H9 (cell line): ENCODE measurements at regions not wholly inside any gene's neighbourhood (a gene's known extent, or its start where the extent isn't known, plus 50 kb on each side); places are given as distances from the start of the nearest gene placed in this dataset.

Experiments
- DNase-seq: peaks from one replicate; pipeline ENCODE4 v3.0.0-alpha.2; 2017
- H2AFZ ChIP-seq: one replicate; pipeline ENCODE4 v1.6.1; 2013; ENCODE audit warnings: mild to moderate bottlenecking, low read length, control low read depth, moderate library complexity
- H2AK5ac ChIP-seq: 2 replicates; pipeline ENCODE4 v1.6.1; 2013; ENCODE audit warnings: low read length, control low read depth, mixed read lengths; ENCODE audit not compliant: insufficient read length
- H2BK120ac ChIP-seq: one replicate; pipeline ENCODE4 v1.6.1; 2013; ENCODE audit warnings: low read depth, mild to moderate bottlenecking, low read length, control low read depth, inconsistent platforms; ENCODE audit not compliant: poor library complexity, severe bottlenecking
- H2BK12ac ChIP-seq: 2 replicates; pipeline ENCODE4 v1.6.1; 2013; ENCODE audit warnings: low read length, control low read depth, mixed read lengths, low read depth; ENCODE audit not compliant: insufficient read length
- H2BK15ac ChIP-seq: 2 replicates; pipeline ENCODE4 v1.6.1; 2013; ENCODE audit warnings: low read depth, low read length, control low read depth
- H2BK20ac ChIP-seq: one replicate; pipeline ENCODE4 v1.6.1; 2013; ENCODE audit warnings: low read depth, mild to moderate bottlenecking, low read length, control low read depth, inconsistent platforms; ENCODE audit not compliant: poor library complexity, severe bottlenecking
- H2BK5ac ChIP-seq: 2 replicates; pipeline ENCODE4 v1.6.1; 2013; ENCODE audit warnings: low read length, control low read depth, mixed read lengths; ENCODE audit not compliant: insufficient read length
- H3K14ac ChIP-seq: 2 replicates; pipeline ENCODE4 v1.6.1; 2013; ENCODE audit warnings: low read length, control low read depth; ENCODE audit not compliant: insufficient read depth
- H3K18ac ChIP-seq: 2 replicates; pipeline ENCODE4 v1.6.1; 2013; ENCODE audit warnings: low read depth, mild to moderate bottlenecking, mixed read lengths, low read length, control low read depth; ENCODE audit not compliant: insufficient read length
- H3K23ac ChIP-seq: 2 replicates; pipeline ENCODE4 v1.6.1; 2013; ENCODE audit warnings: low read length, control low read depth, mixed read lengths, low read depth; ENCODE audit not compliant: insufficient read length
- H3K23me2 ChIP-seq: 2 replicates; pipeline ENCODE4 v1.6.1; 2013; ENCODE audit warnings: low read depth, mild to moderate bottlenecking, mixed read lengths, low read length, control low read depth; ENCODE audit not compliant: insufficient read length, poor library complexity, severe bottlenecking
- H3K27ac ChIP-seq: 2 replicates; pipeline ENCODE4 v1.5.1; 2013; ENCODE audit warnings: low read length, control low read depth, mixed read lengths, low read depth; ENCODE audit not compliant: insufficient read length
- H3K27me3 ChIP-seq: 2 replicates; pipeline ENCODE4 v1.6.1; 2013; ENCODE audit warnings: low read length, control low read depth, inconsistent platforms; ENCODE audit not compliant: insufficient read depth
- H3K4ac ChIP-seq: 2 replicates; pipeline ENCODE4 v1.6.1; 2013; ENCODE audit warnings: low read depth, mild to moderate bottlenecking, control low read depth, inconsistent platforms, low read length, moderate library complexity
- H3K4me1 ChIP-seq: 2 replicates; pipeline ENCODE4 v1.6.1; 2013; ENCODE audit warnings: low read length, control low read depth, inconsistent platforms; ENCODE audit not compliant: insufficient read depth
- H3K4me2 ChIP-seq: 2 replicates; pipeline ENCODE4 v1.6.1; 2013; ENCODE audit warnings: low read length, control low read depth, mixed read lengths; ENCODE audit not compliant: insufficient read length, insufficient read depth
- H3K56ac ChIP-seq: 2 replicates; pipeline ENCODE4 v1.6.1; 2013; ENCODE audit warnings: low read depth, mild to moderate bottlenecking, mixed read lengths, low read length, control low read depth; ENCODE audit not compliant: insufficient read length
- H3K79me1 ChIP-seq: 2 replicates; pipeline ENCODE4 v1.6.1; 2013; ENCODE audit warnings: low read depth, mild to moderate bottlenecking, moderate library complexity, low read length, control low read depth, inconsistent platforms; ENCODE audit not compliant: insufficient read depth, poor library complexity, severe bottlenecking
- H3K79me2 ChIP-seq: 2 replicates; pipeline ENCODE4 v1.6.1; 2013; ENCODE audit warnings: low read length, control low read depth, inconsistent platforms; ENCODE audit not compliant: insufficient read depth
- H3K9ac ChIP-seq: 2 replicates; pipeline ENCODE4 v1.6.1; 2013; ENCODE audit warnings: low read length, control low read depth, mixed read lengths; ENCODE audit not compliant: insufficient read length; ENCODE audit errors: extremely low read depth
- H3K9me3 ChIP-seq: one replicate; pipeline ENCODE4 v1.6.1; 2013; ENCODE audit warnings: low read depth, low read length, inconsistent platforms; ENCODE audit not compliant: control insufficient read depth
- H3T11ph ChIP-seq: one replicate; pipeline ENCODE4 v1.6.1; 2013; ENCODE audit warnings: mild to moderate bottlenecking, low read length, control low read depth, inconsistent platforms
- H4K20me1 ChIP-seq: one replicate; pipeline ENCODE4 v1.6.1; 2013; ENCODE audit not compliant: control insufficient read depth, insufficient read length, insufficient read depth
- H4K5ac ChIP-seq: 2 replicates; pipeline ENCODE4 v1.6.1; 2013; ENCODE audit warnings: low read depth, mild to moderate bottlenecking, mixed read lengths, low read length, control low read depth; ENCODE audit not compliant: insufficient read length
- H4K8ac ChIP-seq: replicated peaks from 2 replicates; pipeline ENCODE4 v1.6.1; 2013; ENCODE audit warnings: low read length, control low read depth, mixed read lengths, low read depth; ENCODE audit not compliant: insufficient read length
- H4K91ac ChIP-seq: 2 replicates; pipeline ENCODE4 v1.6.1; 2013; ENCODE audit warnings: low read depth, mild to moderate bottlenecking, moderate library complexity, mixed read lengths, low read length, control low read depth; ENCODE audit not compliant: insufficient read length
- H3K27ac Mint-ChIP-seq, 3 experiments: 2 replicates in 2 of 3; 3 replicates in 1 of 3; pipeline ENCODE4 v1.8.0; 2020 to 2021; ENCODE audit warnings: mixed read lengths in 3 of 3, mild to moderate bottlenecking in 1 of 3, moderate library complexity in 1 of 3
- H3K27me3 Mint-ChIP-seq: 2 replicates; pipeline ENCODE4 v1.8.0; 2021; ENCODE audit warnings: low read depth, mild to moderate bottlenecking, moderate library complexity, mixed read lengths
- H3K36me3 Mint-ChIP-seq, 3 experiments: 2 replicates in 2 of 3; 3 replicates in 1 of 3; pipeline ENCODE4 v1.8.0; 2020 to 2021; ENCODE audit warnings: low read depth in 3 of 3, mixed read lengths in 3 of 3; ENCODE audit not compliant: insufficient read depth in 1 of 3
- H3K4me1 Mint-ChIP-seq, 2 experiments: 2 replicates each; pipeline ENCODE4 v1.8.0; 2020; ENCODE audit warnings: mixed read lengths in 2 of 2
- H3K4me3 Mint-ChIP-seq, 2 experiments: 2 replicates in 1 of 2; 3 replicates in 1 of 2; pipeline ENCODE4 v1.8.0; 2020 to 2021; ENCODE audit warnings: mild to moderate bottlenecking in 2 of 2, mixed read lengths in 2 of 2, moderate library complexity in 1 of 2
- H3K9me3 Mint-ChIP-seq, 2 experiments: 2 replicates in 1 of 2; 3 replicates in 1 of 2; pipeline ENCODE4 v1.8.0; 2020; ENCODE audit warnings: mild to moderate bottlenecking in 2 of 2, mixed read lengths in 2 of 2, moderate library complexity in 1 of 2
- WGBS: extraction: QIAGEN DNeasy Blood & Tissue Kit; methylation state at CpG from one replicate; pipeline ENCODE4 v1.1.7; 2013; ENCODE audit warnings: missing lambda C conversion rate, low lambda C conversion rate, mixed read lengths; ENCODE audit not compliant: insufficient read length; ENCODE audit errors: extremely low coverage; 5-methylcytosine and 5-hydroxymethylcytosine counted together
- TF ChIP-seq, protein P1 (sequence below): fragments of 200-600 bp; sonication (generic); conservative IDR thresholded peaks from 3 replicates; pipeline ENCODE4 v1.8.0; 2021; ENCODE audit warnings: antibody characterized with exemption, mild to moderate bottlenecking

- Histone ChIP-seq H3K23me2 (no peaks in the 10 kb centered on the region), H3K4me2 (no peak overlapping the region), H2BK20ac (no peak overlapping the region), H3K14ac (no peak overlapping the region), H4K91ac (no peak overlapping the region), H4K5ac (no peak overlapping the region), H3K9me3 (no peaks in the 10 kb centered on the region), H3K27ac (no peak overlapping the region), H2AK5ac (no peak overlapping the region), H3K27me3 (no peaks in the 10 kb centered on the region), H4K8ac (no peak overlapping the region), H3K18ac (no peak overlapping the region), H4K20me1 (no peaks in the 10 kb centered on the region), H3K56ac (no peak overlapping the region), H3T11ph (no peak overlapping the region), H2BK15ac (no peak overlapping the region), H2BK120ac (no peak overlapping the region), H3K4me1 (no peaks in the 10 kb centered on the region), H3K23ac (no peak overlapping the region), H2BK12ac (no peak overlapping the region), H3K9ac (no peak overlapping the region), H2AFZ (no peak overlapping the region), H2BK5ac (no peak overlapping the region), H3K79me1 (no peaks in the 10 kb centered on the region), H3K79me2 (no peaks in the 10 kb centered on the region), H3K4ac (no peak overlapping the region)
- TF ChIP-seq, protein P1, sequence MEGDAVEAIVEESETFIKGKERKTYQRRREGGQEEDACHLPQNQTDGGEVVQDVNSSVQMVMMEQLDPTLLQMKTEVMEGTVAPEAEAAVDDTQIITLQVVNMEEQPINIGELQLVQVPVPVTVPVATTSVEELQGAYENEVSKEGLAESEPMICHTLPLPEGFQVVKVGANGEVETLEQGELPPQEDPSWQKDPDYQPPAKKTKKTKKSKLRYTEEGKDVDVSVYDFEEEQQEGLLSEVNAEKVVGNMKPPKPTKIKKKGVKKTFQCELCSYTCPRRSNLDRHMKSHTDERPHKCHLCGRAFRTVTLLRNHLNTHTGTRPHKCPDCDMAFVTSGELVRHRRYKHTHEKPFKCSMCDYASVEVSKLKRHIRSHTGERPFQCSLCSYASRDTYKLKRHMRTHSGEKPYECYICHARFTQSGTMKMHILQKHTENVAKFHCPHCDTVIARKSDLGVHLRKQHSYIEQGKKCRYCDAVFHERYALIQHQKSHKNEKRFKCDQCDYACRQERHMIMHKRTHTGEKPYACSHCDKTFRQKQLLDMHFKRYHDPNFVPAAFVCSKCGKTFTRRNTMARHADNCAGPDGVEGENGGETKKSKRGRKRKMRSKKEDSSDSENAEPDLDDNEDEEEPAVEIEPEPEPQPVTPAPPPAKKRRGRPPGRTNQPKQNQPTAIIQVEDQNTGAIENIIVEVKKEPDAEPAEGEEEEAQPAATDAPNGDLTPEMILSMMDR = no peak
- H3K36me3 Mint-ChIP-seq = no peaks in the 10 kb centered on the region
- H3K9me3 Mint-ChIP-seq = no peaks in the 10 kb centered on the region; a peak in 1 of 5 replicates
- no peak for DNase-seq
- H3K4me3 Mint-ChIP-seq = no peak overlapping the region
- H3K27ac Mint-ChIP-seq = no peak overlapping the region
- H3K4me1 Mint-ChIP-seq = peaks cover 0 to 5% of the 10 kb centered on the region in 2 experiments; a peak in 2 of 4 replicates
- H3K27me3 Mint-ChIP-seq = no peaks in the 10 kb centered on the region
- WGBS = no CpG with 5 or more reads among the region's 6 CpGs
These were observed 74.0 kb upstream of the SEC11C start for GRCh38 chr18:59065684-59066083.
